OCI-LY3 (cell line): ENCODE measurements at regions not wholly inside any gene's neighbourhood (a gene's known extent, or its start where the extent isn't known, plus 50 kb on each side); places are given as distances from the start of the nearest gene placed in this dataset.

Experiments
- EZH2phosphoT487 ChIP-seq: fragments of 200-600 bp; shearing (Covaris generic); IDR thresholded peaks from 2 replicates; pipeline ENCODE4 v1.6.1; 2018; ENCODE audit warnings: antibody characterized with exemption, mixed run types, low read depth
- TF ChIP-seq, protein P1 (sequence below): fragments of 200-600, 300-600 bp; sonication (generic); IDR thresholded peaks from 2 replicates; pipeline ENCODE4 v1.5.1; 2014; ENCODE audit warnings: antibody characterized with exemption, low read length, low read depth

DNA sequence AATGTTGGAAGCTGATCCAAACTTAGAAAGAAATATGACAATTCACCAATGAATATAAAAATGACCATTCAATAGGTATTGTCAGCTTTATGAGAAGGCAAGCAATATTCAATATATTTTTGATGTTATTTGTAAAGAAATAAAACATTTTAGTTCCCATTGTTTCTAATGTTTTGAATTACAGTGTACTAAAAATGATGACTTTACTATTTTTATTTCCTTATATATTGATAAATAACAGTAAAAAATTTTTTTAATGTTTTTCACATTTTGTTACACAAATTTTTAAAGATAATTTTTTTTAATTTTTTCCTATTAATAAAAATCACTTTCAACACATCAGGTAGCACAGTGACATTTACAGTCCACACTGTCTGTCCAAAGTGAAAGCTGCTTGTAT, 565.5 kb upstream of the FAM241A start:
- TF ChIP-seq, protein P1, sequence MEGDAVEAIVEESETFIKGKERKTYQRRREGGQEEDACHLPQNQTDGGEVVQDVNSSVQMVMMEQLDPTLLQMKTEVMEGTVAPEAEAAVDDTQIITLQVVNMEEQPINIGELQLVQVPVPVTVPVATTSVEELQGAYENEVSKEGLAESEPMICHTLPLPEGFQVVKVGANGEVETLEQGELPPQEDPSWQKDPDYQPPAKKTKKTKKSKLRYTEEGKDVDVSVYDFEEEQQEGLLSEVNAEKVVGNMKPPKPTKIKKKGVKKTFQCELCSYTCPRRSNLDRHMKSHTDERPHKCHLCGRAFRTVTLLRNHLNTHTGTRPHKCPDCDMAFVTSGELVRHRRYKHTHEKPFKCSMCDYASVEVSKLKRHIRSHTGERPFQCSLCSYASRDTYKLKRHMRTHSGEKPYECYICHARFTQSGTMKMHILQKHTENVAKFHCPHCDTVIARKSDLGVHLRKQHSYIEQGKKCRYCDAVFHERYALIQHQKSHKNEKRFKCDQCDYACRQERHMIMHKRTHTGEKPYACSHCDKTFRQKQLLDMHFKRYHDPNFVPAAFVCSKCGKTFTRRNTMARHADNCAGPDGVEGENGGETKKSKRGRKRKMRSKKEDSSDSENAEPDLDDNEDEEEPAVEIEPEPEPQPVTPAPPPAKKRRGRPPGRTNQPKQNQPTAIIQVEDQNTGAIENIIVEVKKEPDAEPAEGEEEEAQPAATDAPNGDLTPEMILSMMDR = no peak
- TF ChIP-seq EZH2phosphoT487 = no peak
